ENCODE measurements at regions not wholly inside any gene's neighbourhood (a gene's known extent, or its start where the extent isn't known, plus 50 kb on each side); places are given as distances from the start of the nearest gene placed in this dataset.

DNA sequence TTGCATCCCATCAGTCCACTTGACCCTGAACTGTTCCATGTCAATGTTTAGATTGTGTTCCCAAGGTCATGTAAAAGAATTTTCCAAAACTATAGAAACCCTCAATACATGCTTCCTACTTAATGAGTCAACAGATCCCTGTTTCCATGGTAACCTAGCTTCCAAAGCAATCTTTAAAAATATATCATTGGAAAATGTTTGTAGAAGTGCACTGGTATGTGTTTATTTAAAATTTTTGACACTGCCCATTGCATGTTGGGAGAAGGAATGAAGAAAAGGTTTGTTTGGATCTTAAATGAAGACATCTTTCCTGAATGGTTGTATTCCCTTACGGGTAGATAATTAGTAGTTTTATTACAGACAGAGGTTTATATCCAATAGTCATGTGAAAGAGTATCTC is 345.3 kb downstream of the GABRG1 start:
- Histone ChIP-seq H3K27ac (no peak overlapping the region), H3K36me3 (no peaks in the 10 kb centered on the region), H3K4me3 (no peak overlapping the region), H3K9me3 (no peaks in the 10 kb centered on the region), H3K4me1 (no peaks in the 10 kb centered on the region), H3K27me3 (no peaks in the 10 kb centered on the region)
- TF ChIP-seq POLR2A (IDR thresholded peaks at IDR 0.05) = no peak
- no peak for TF ChIP-seq CTCF (IDR thresholded peaks at IDR 0.05)
- no peak for DNase-seq

GRCh38 chr4:45776146-45776545 is 347.7 kb downstream of the GABRG1 start:
- H3K27ac ChIP-seq = no peak overlapping the region
- TF ChIP-seq POLR2A (IDR thresholded peaks at IDR 0.05) (no peak), CTCF (IDR thresholded peaks at IDR 0.05) (no peak)
- H3K27me3 ChIP-seq = no peaks in the 10 kb centered on the region
- no peak for DNase-seq
- H3K4me1 ChIP-seq = no peaks in the 10 kb centered on the region
- H3K9me3 ChIP-seq = no peaks in the 10 kb centered on the region
- H3K4me3 ChIP-seq = no peak overlapping the region
- H3K36me3 ChIP-seq = no peaks in the 10 kb centered on the region

- Histone ChIP-seq H3K27me3 (no peaks in the 10 kb centered on the region), H3K36me3 (no peaks in the 10 kb centered on the region), H3K9me3 (no peaks in the 10 kb centered on the region), H3K4me3 (no peak overlapping the region), H3K4me1 (no peaks in the 10 kb centered on the region), H3K27ac (no peak overlapping the region)
- TF ChIP-seq POLR2A (IDR thresholded peaks at IDR 0.05) (no peak), CTCF (IDR thresholded peaks at IDR 0.05) (no peak)
- DNase-seq = no peak
Measured at GRCh38 chr4:45770958-45771357, 352.9 kb downstream of the GABRG1 start.

DNA sequence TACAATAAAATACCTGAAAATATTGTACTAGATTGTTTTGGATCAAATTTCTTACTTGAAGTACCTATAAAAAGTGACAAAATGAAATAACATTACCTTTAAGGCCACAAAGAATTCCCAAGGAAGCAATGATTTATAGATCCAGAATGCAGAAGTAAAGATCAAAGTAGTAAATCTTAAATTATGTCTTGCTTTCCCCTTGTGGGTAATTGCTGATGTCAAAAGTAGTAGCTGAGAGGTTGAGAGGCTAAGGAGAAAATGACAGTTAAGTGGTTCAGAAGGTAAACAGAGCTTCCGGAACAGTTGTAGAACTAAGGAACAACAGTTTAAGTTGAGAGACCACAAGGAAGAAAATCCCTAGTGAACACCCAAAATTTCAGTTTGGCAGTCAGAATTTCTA is 358.3 kb downstream of the GABRG1 start:
- Histone ChIP-seq H3K27ac (no peak overlapping the region), H3K4me3 (no peak overlapping the region), H3K9me3 (no peaks in the 10 kb centered on the region), H3K27me3 (no peaks in the 10 kb centered on the region), H3K4me1 (no peaks in the 10 kb centered on the region), H3K36me3 (no peaks in the 10 kb centered on the region)
- TF ChIP-seq CTCF (IDR thresholded peaks at IDR 0.05) = no peak
- TF ChIP-seq POLR2A (IDR thresholded peaks at IDR 0.05) = no peak
- DNase-seq = no peak

DNA sequence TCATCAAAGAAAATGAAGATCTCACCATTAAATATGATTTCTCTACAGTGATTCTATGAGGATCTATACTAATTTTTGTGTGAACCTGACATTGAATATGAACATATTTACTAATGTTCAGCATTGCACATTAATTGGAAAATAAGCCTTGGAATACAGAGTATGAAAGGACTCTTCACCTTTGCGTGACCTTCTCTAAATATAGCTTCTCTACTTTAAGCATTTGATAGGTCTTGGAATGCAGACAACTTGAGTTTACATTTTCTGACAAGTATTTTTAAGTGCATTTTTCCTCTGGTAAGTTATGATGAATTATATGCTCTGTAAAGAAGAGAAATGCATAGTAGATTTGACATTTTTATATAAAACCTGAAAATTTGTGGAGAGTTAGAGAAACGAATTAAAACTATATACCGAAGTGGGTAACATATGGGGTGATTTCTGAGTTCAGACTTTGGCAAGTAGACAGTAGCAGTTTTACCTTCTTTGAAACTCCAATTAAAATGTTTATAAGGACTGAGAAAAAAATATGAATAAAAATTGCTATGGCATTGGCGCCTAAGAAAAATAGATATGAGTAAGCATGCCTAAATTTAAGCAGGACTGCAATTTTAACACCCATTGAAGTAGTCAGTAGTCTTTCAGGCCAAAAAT is 371.9 kb downstream of the GABRG1 start:
- TF ChIP-seq POLR2A (IDR thresholded peaks at IDR 0.05) (no peak), CTCF (IDR thresholded peaks at IDR 0.05) (no peak)
- no peaks in the 10 kb centered on the region for H3K4me1 ChIP-seq
- H3K4me3 ChIP-seq = no peak overlapping the region
- DNase-seq = no peak
- H3K36me3 ChIP-seq = no peaks in the 10 kb centered on the region
- H3K9me3 ChIP-seq = no peaks in the 10 kb centered on the region
- no peak overlapping the region for H3K27ac ChIP-seq
- H3K27me3 ChIP-seq = no peaks in the 10 kb centered on the region

- DNase-seq = no peak
- Histone ChIP-seq H3K4me1 (no peaks in the 10 kb centered on the region), H3K9me3 (no peaks in the 10 kb centered on the region), H3K27ac (no peak overlapping the region), H3K36me3 (no peaks in the 10 kb centered on the region), H3K4me3 (no peak overlapping the region), H3K27me3 (no peaks in the 10 kb centered on the region)
- TF ChIP-seq CTCF (IDR thresholded peaks at IDR 0.05) = no peak
- no peak for TF ChIP-seq POLR2A (IDR thresholded peaks at IDR 0.05)
Measured at GRCh38 chr4:45750721-45751120, 373.1 kb downstream of the GABRG1 start.

All from Peyer's patch (tissue), 4 donors.